Right renal pelvis (tissue), 4 donors: ENCODE measurements at regions not wholly inside any gene's neighbourhood (a gene's known extent, or its start where the extent isn't known, plus 50 kb on each side); places are given as distances from the start of the nearest gene placed in this dataset.

Experiments used
- DNase-seq, 4 donors: peaks; one replicate each; pipeline ENCODE4 v3.0.0-alpha.2; 2013; ENCODE audit warnings: low read depth in 4 of 4, low spot score in 3 of 4, missing footprints in 1 of 4

GRCh38 chr19:13556552-13556951 lies 50.3 kb upstream of the CACNA1A start:
- no peak for DNase-seq
